GM12878 (cell line): ENCODE measurements at regions not wholly inside any gene's neighbourhood (a gene's known extent, or its start where the extent isn't known, plus 50 kb on each side); places are given as distances from the start of the nearest gene placed in this dataset.

Experiments
- BACH1 ChIP-seq: fragments of 450-650 bp; IDR thresholded peaks from 2 replicates; pipeline ENCODE4 v1.6.1; 2017; ENCODE audit warnings: mild to moderate bottlenecking, borderline replicate concordance
- ZNF622 ChIP-seq: fragments of 450-650 bp; IDR thresholded peaks from 2 replicates; pipeline ENCODE4 v1.6.1; 2017; ENCODE audit warnings: mild to moderate bottlenecking, inconsistent platforms
- TF ChIP-seq, protein P1 (sequence below): fragments of 450-650 bp; IDR thresholded peaks from 2 replicates; pipeline ENCODE4 v1.6.1; 2018; ENCODE audit warnings: borderline replicate concordance, mild to moderate bottlenecking; ENCODE audit not compliant: partially characterized antibody
- TF ChIP-seq, protein P2 (sequence below): fragments of 450-650 bp; IDR thresholded peaks from 2 replicates; pipeline ENCODE4 v1.6.1; 2017; ENCODE audit warnings: mild to moderate bottlenecking, moderate library complexity
- TF ChIP-seq, protein P3 (sequence below): fragments of 450-650 bp; IDR thresholded peaks from 2 replicates; pipeline ENCODE4 v1.6.1; 2017; ENCODE audit warnings: low read depth, mild to moderate bottlenecking, moderate library complexity
- TF ChIP-seq, protein P4 (sequence below): fragments of 450-650 bp; IDR thresholded peaks from 2 replicates; pipeline ENCODE4 v1.6.1; 2017; ENCODE audit warnings: antibody characterized with exemption, mild to moderate bottlenecking, moderate library complexity

DNA sequence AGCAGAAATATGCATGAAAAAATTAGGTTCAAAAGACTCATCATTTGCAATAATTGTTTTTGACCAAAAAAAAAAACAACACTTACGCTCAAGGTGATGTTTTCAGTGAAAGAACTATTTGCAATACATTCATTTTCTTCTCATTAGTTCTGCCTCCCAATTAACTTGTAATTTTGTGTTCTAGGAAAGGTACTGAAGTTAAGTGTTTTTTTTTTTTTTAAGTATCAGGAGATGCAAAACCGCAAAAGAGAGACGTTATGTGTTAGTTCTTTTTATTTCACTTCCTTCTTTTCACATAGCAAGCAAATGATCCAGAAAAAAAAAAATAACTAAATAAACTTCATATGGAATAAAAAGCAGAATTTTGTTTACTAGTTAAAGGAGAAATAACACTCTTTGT is 735.2 kb upstream of the GCFC2 start (continued):
- TF ChIP-seq, protein P1, sequence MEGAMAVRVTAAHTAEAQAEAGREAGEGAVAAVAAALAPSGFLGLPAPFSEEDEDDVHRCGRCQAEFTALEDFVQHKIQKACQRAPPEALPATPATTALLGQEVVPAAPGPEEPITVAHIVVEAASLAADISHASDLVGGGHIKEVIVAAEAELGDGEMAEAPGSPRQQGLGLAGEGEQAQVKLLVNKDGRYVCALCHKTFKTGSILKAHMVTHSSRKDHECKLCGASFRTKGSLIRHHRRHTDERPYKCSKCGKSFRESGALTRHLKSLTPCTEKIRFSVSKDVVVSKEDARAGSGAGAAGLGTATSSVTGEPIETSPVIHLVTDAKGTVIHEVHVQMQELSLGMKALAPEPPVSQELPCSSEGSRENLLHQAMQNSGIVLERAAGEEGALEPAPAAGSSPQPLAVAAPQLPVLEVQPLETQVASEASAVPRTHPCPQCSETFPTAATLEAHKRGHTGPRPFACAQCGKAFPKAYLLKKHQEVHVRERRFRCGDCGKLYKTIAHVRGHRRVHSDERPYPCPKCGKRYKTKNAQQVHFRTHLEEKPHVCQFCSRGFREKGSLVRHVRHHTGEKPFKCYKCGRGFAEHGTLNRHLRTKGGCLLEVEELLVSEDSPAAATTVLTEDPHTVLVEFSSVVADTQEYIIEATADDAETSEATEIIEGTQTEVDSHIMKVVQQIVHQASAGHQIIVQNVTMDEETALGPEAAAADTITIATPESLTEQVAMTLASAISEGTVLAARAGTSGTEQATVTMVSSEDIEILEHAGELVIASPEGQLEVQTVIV: no peak
- peak; percentile 48; the same call in 1 of the 2 replicates for TF ChIP-seq BACH1
- TF ChIP-seq, protein P2, sequence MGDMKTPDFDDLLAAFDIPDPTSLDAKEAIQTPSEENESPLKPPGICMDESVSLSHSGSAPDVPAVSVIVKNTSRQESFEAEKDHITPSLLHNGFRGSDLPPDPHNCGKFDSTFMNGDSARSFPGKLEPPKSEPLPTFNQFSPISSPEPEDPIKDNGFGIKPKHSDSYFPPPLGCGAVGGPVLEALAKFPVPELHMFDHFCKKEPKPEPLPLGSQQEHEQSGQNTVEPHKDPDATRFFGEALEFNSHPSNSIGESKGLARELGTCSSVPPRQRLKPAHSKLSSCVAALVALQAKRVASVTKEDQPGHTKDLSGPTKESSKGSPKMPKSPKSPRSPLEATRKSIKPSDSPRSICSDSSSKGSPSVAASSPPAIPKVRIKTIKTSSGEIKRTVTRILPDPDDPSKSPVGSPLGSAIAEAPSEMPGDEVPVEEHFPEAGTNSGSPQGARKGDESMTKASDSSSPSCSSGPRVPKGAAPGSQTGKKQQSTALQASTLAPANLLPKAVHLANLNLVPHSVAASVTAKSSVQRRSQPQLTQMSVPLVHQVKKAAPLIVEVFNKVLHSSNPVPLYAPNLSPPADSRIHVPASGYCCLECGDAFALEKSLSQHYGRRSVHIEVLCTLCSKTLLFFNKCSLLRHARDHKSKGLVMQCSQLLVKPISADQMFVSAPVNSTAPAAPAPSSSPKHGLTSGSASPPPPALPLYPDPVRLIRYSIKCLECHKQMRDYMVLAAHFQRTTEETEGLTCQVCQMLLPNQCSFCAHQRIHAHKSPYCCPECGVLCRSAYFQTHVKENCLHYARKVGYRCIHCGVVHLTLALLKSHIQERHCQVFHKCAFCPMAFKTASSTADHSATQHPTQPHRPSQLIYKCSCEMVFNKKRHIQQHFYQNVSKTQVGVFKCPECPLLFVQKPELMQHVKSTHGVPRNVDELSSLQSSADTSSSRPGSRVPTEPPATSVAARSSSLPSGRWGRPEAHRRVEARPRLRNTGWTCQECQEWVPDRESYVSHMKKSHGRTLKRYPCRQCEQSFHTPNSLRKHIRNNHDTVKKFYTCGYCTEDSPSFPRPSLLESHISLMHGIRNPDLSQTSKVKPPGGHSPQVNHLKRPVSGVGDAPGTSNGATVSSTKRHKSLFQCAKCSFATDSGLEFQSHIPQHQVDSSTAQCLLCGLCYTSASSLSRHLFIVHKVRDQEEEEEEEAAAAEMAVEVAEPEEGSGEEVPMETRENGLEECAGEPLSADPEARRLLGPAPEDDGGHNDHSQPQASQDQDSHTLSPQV: no peak
- TF ChIP-seq, protein P3, sequence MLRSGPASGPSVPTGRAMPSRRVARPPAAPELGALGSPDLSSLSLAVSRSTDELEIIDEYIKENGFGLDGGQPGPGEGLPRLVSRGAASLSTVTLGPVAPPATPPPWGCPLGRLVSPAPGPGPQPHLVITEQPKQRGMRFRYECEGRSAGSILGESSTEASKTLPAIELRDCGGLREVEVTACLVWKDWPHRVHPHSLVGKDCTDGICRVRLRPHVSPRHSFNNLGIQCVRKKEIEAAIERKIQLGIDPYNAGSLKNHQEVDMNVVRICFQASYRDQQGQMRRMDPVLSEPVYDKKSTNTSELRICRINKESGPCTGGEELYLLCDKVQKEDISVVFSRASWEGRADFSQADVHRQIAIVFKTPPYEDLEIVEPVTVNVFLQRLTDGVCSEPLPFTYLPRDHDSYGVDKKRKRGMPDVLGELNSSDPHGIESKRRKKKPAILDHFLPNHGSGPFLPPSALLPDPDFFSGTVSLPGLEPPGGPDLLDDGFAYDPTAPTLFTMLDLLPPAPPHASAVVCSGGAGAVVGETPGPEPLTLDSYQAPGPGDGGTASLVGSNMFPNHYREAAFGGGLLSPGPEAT: peak; percentile 94
- TF ChIP-seq, protein P4, sequence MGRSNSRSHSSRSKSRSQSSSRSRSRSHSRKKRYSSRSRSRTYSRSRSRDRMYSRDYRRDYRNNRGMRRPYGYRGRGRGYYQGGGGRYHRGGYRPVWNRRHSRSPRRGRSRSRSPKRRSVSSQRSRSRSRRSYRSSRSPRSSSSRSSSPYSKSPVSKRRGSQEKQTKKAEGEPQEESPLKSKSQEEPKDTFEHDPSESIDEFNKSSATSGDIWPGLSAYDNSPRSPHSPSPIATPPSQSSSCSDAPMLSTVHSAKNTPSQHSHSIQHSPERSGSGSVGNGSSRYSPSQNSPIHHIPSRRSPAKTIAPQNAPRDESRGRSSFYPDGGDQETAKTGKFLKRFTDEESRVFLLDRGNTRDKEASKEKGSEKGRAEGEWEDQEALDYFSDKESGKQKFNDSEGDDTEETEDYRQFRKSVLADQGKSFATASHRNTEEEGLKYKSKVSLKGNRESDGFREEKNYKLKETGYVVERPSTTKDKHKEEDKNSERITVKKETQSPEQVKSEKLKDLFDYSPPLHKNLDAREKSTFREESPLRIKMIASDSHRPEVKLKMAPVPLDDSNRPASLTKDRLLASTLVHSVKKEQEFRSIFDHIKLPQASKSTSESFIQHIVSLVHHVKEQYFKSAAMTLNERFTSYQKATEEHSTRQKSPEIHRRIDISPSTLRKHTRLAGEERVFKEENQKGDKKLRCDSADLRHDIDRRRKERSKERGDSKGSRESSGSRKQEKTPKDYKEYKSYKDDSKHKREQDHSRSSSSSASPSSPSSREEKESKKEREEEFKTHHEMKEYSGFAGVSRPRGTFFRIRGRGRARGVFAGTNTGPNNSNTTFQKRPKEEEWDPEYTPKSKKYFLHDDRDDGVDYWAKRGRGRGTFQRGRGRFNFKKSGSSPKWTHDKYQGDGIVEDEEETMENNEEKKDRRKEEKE: no peak
- TF ChIP-seq ZNF622: no peak
